HFFc6 (cell line): ENCODE measurements at regions not wholly inside any gene's neighbourhood (a gene's known extent, or its start where the extent isn't known, plus 50 kb on each side); places are given as distances from the start of the nearest gene placed in this dataset.

Experiments
- DNase-seq: peaks from one replicate; pipeline ENCODE4 v3.0.0-alpha.2; 2018
- H3K27ac Mint-ChIP-seq: 2 replicates; pipeline ENCODE4 v1.8.0; 2020; ENCODE audit warnings: mild to moderate bottlenecking, mixed read lengths
- H3K27me3 Mint-ChIP-seq: 2 replicates; pipeline ENCODE4 v1.8.0; 2021; ENCODE audit warnings: mild to moderate bottlenecking, moderate library complexity, mixed read lengths; ENCODE audit not compliant: insufficient read depth
- H3K36me3 Mint-ChIP-seq: 2 replicates; pipeline ENCODE4 v1.8.0; 2021; ENCODE audit warnings: low read depth, mixed read lengths
- H3K4me1 Mint-ChIP-seq: 2 replicates; pipeline ENCODE4 v1.8.0; 2020; ENCODE audit warnings: low read depth, mixed read lengths
- H3K4me3 Mint-ChIP-seq: 2 replicates; pipeline ENCODE4 v1.8.0; 2020; ENCODE audit warnings: mild to moderate bottlenecking, moderate library complexity, mixed read lengths
- H3K9me3 Mint-ChIP-seq: 2 replicates; pipeline ENCODE4 v1.8.0; 2020; ENCODE audit warnings: mild to moderate bottlenecking, mixed read lengths
- CTCF ChIP-seq: fragments of 200-600 bp; sonication (generic); IDR thresholded peaks from 2 replicates; pipeline ENCODE4 v1.5.0; 2021; ENCODE audit warnings: antibody characterized with exemption, mild to moderate bottlenecking

GRCh38 chr6:91654793-91655192, 1067.9 kb upstream of the MAP3K7 start:
- DNase-seq = no peak
- Mint-ChIP-seq H3K4me1 (no peaks in the 10 kb centered on the region), H3K36me3 (no peaks in the 10 kb centered on the region), H3K9me3 (peaks cover 56% of the 10 kb centered on the region), H3K27me3 (no peaks in the 10 kb centered on the region; the same call in 1 of the 2 replicates), H3K4me3 (no peak overlapping the region), H3K27ac (no peak overlapping the region)
- TF ChIP-seq CTCF = no peak

GRCh38 chr6:91654357-91654756, 1067.5 kb upstream of the MAP3K7 start:
- Mint-ChIP-seq H3K9me3 (peaks cover 54% of the 10 kb centered on the region), H3K27ac (no peak overlapping the region), H3K4me3 (no peak overlapping the region), H3K27me3 (no peaks in the 10 kb centered on the region; the same call in 1 of the 2 replicates), H3K4me1 (no peaks in the 10 kb centered on the region), H3K36me3 (no peaks in the 10 kb centered on the region)
- no peak for TF ChIP-seq CTCF
- DNase-seq = no peak

- Mint-ChIP-seq H3K4me3 (no peak overlapping the region), H3K4me1 (no peaks in the 10 kb centered on the region), H3K36me3 (no peaks in the 10 kb centered on the region), H3K27ac (no peak overlapping the region), H3K9me3 (peaks cover 51% of the 10 kb centered on the region), H3K27me3 (no peaks in the 10 kb centered on the region; the same call in 1 of the 2 replicates)
- DNase-seq = no peak
- TF ChIP-seq CTCF = no peak
These were observed 1067.0 kb upstream of the MAP3K7 start for GRCh38 chr6:91653895-91654294.

- Mint-ChIP-seq H3K4me1 (no peaks in the 10 kb centered on the region), H3K36me3 (no peaks in the 10 kb centered on the region), H3K4me3 (no peak overlapping the region), H3K9me3 (peaks cover 48% of the 10 kb centered on the region), H3K27me3 (no peaks in the 10 kb centered on the region; the same call in 1 of the 2 replicates), H3K27ac (no peak overlapping the region)
- no peak for DNase-seq
- TF ChIP-seq CTCF = no peak
These were observed 1066.3 kb upstream of the MAP3K7 start for GRCh38 chr6:91653076-91653723.

GRCh38 chr6:91646649-91647048, 1059.8 kb upstream of the MAP3K7 start:
- no peak overlapping the region for H3K27ac Mint-ChIP-seq
- H3K4me1 Mint-ChIP-seq = no peaks in the 10 kb centered on the region
- no peak overlapping the region for H3K4me3 Mint-ChIP-seq
- H3K9me3 Mint-ChIP-seq = peaks cover 17% of the 10 kb centered on the region
- DNase-seq = no peak
- no peaks in the 10 kb centered on the region for H3K27me3 Mint-ChIP-seq
- H3K36me3 Mint-ChIP-seq = no peaks in the 10 kb centered on the region
- TF ChIP-seq CTCF = no peak
